Activated naive CD4-positive, alpha-beta T cell treated with anti-CD3 and anti-CD28 coated beads, Interleukin-2, amount 50 U/mL, for 72 hours (primary cell): ENCODE measurements at regions not wholly inside any gene's neighbourhood (a gene's known extent, or its start where the extent isn't known, plus 50 kb on each side); places are given as distances from the start of the nearest gene placed in this dataset.

Experiments
- ATAC-seq, 2 donors: fragments of 150-1000 bp; cut with Tn5 transposase; 2 replicates each; pipeline ENCODE4 v1.10.0; 2021; ENCODE audit warnings: mild to moderate bottlenecking in 2 of 2, moderate library complexity in 2 of 2
- DNase-seq, 2 donors: peaks; one replicate each; pipeline ENCODE4 v3.0.0; 2021 to 2022; ENCODE audit warnings: low spot score in 2 of 2
- H3K27ac Mint-ChIP-seq, 2 donors: one replicate each; pipeline ENCODE4 v1.8.0; 2022; ENCODE audit warnings: mild to moderate bottlenecking in 2 of 2, mixed read lengths in 2 of 2
- H3K36me3 Mint-ChIP-seq, 2 donors: one replicate each; pipeline ENCODE4 v1.8.0; 2022; ENCODE audit warnings: mixed read lengths in 2 of 2
- H3K9me3 Mint-ChIP-seq, 2 donors: one replicate each; pipeline ENCODE4 v1.8.0; 2022; ENCODE audit warnings: mixed read lengths in 2 of 2

- no peaks in the 10 kb centered on the region for H3K36me3 Mint-ChIP-seq
- ATAC-seq (no peak), DNase-seq (no peak)
- no peaks in the 10 kb centered on the region for H3K9me3 Mint-ChIP-seq
- no peak overlapping the region for H3K27ac Mint-ChIP-seq
Observed at GRCh38 chr11:103636232-103636631, 400.2 kb upstream of the DDI1 start.

- Mint-ChIP-seq H3K36me3 (no peaks in the 10 kb centered on the region), H3K27ac (no peak overlapping the region), H3K9me3 (no peaks in the 10 kb centered on the region)
- DNase-seq (no peak), ATAC-seq (no peak)
Observed at GRCh38 chr11:103637295-103637694, 399.1 kb upstream of the DDI1 start.

- ATAC-seq: no peak
- DNase-seq: no peak
- H3K9me3 Mint-ChIP-seq: no peaks in the 10 kb centered on the region
- H3K36me3 Mint-ChIP-seq: no peaks in the 10 kb centered on the region
- no peak overlapping the region for H3K27ac Mint-ChIP-seq
Observed at GRCh38 chr11:103637831-103638230, 398.6 kb upstream of the DDI1 start.

- ATAC-seq (no peak), DNase-seq (no peak)
- no peaks in the 10 kb centered on the region for H3K36me3 Mint-ChIP-seq
- no peaks in the 10 kb centered on the region for H3K9me3 Mint-ChIP-seq
- H3K27ac Mint-ChIP-seq: no peak overlapping the region
Observed at GRCh38 chr11:103644676-103645075, 391.8 kb upstream of the DDI1 start.

- no peak for ATAC-seq
- Mint-ChIP-seq H3K36me3 (peaks cover 0 to 5% of the 10 kb centered on the region in 2 donors), H3K27ac (no peak overlapping the region), H3K9me3 (peaks cover 4 to 9% of the 10 kb centered on the region in 2 donors)
- no peak for DNase-seq
Observed at GRCh38 chr11:103648054-103648453, 388.4 kb upstream of the DDI1 start.

GRCh38 chr11:103648670-103649400 lies 387.6 kb upstream of the DDI1 start:
- Mint-ChIP-seq H3K9me3 (peaks cover 4 to 9% of the 10 kb centered on the region in 2 donors), H3K36me3 (peaks cover 0 to 5% of the 10 kb centered on the region in 2 donors), H3K27ac (no peak overlapping the region)
- no peak for DNase-seq
- no peak for ATAC-seq

- ATAC-seq (no peak), DNase-seq (no peak)
- Mint-ChIP-seq H3K36me3 (peaks cover 0 to 5% of the 10 kb centered on the region in 2 donors), H3K9me3 (peaks cover 4 to 9% of the 10 kb centered on the region in 2 donors), H3K27ac (no peak overlapping the region)
Observed at GRCh38 chr11:103649401-103649895, 387.0 kb upstream of the DDI1 start.

- no peak for DNase-seq
Observed at GRCh38 chr11:103650330-103650729, 386.1 kb upstream of the DDI1 start.

GRCh38 chr11:103651341-103651998 lies 385.0 kb upstream of the DDI1 start:
- no peak for DNase-seq
- Mint-ChIP-seq H3K36me3 (peaks cover 0 to 5% of the 10 kb centered on the region in 2 donors), H3K9me3 (peaks cover 4 to 9% of the 10 kb centered on the region in 2 donors), H3K27ac (no peak overlapping the region)
- no peak for ATAC-seq

More at GRCh38 chr11:103650330-103650729, 386.1 kb upstream of the DDI1 start:
- Mint-ChIP-seq H3K36me3 (peaks cover 0 to 5% of the 10 kb centered on the region in 2 donors), H3K9me3 (peaks cover 4 to 9% of the 10 kb centered on the region in 2 donors), H3K27ac (no peak overlapping the region)
- ATAC-seq: no peak

- ATAC-seq (no peak), DNase-seq (no peak)
- Mint-ChIP-seq H3K36me3 (peaks cover 0 to 5% of the 10 kb centered on the region in 2 donors), H3K27ac (no peak overlapping the region), H3K9me3 (peaks cover 4 to 9% of the 10 kb centered on the region in 2 donors)
Observed at GRCh38 chr11:103652013-103652412, 384.4 kb upstream of the DDI1 start.

GRCh38 chr11:103656382-103656781 lies 380.1 kb upstream of the DDI1 start:
- H3K9me3 Mint-ChIP-seq: peaks cover 4 to 9% of the 10 kb centered on the region in 2 donors
- peaks cover 0 to 4% of the 10 kb centered on the region in 2 donors for H3K36me3 Mint-ChIP-seq
- ATAC-seq (no peak), DNase-seq (no peak)
- H3K27ac Mint-ChIP-seq: no peak overlapping the region

GRCh38 chr11:103659206-103659618 lies 377.2 kb upstream of the DDI1 start:
- Mint-ChIP-seq H3K27ac (no peak overlapping the region), H3K36me3 (no peaks in the 10 kb centered on the region), H3K9me3 (no peaks in the 10 kb centered on the region)
- ATAC-seq (no peak), DNase-seq (no peak)

GRCh38 chr11:103659743-103660142 lies 376.7 kb upstream of the DDI1 start:
- no peaks in the 10 kb centered on the region for H3K9me3 Mint-ChIP-seq
- no peaks in the 10 kb centered on the region for H3K36me3 Mint-ChIP-seq
- no peak for ATAC-seq
- DNase-seq: no peak
- no peak overlapping the region for H3K27ac Mint-ChIP-seq

GRCh38 chr11:103661185-103661584 lies 375.3 kb upstream of the DDI1 start:
- H3K36me3 Mint-ChIP-seq: no peaks in the 10 kb centered on the region
- no peaks in the 10 kb centered on the region for H3K9me3 Mint-ChIP-seq
- ATAC-seq (no peak), DNase-seq (no peak)
- no peak overlapping the region for H3K27ac Mint-ChIP-seq

GRCh38 chr11:103661991-103662390 lies 374.4 kb upstream of the DDI1 start:
- DNase-seq (no peak), ATAC-seq (no peak)
- Mint-ChIP-seq H3K27ac (no peak overlapping the region), H3K36me3 (no peaks in the 10 kb centered on the region), H3K9me3 (no peaks in the 10 kb centered on the region)

- Mint-ChIP-seq H3K36me3 (no peaks in the 10 kb centered on the region), H3K9me3 (no peaks in the 10 kb centered on the region), H3K27ac (no peak overlapping the region)
- ATAC-seq (no peak), DNase-seq (no peak)
Observed at GRCh38 chr11:103662880-103663279, 373.6 kb upstream of the DDI1 start.

- H3K9me3 Mint-ChIP-seq: no peaks in the 10 kb centered on the region
- H3K36me3 Mint-ChIP-seq: no peaks in the 10 kb centered on the region
- no peak overlapping the region for H3K27ac Mint-ChIP-seq
- DNase-seq: no peak
- ATAC-seq: no peak
Observed at GRCh38 chr11:103668859-103669258, 367.6 kb upstream of the DDI1 start.
